ENCODE measurements at regions not wholly inside any gene's neighbourhood (a gene's known extent, or its start where the extent isn't known, plus 50 kb on each side); places are given as distances from the start of the nearest gene placed in this dataset.

- no peak overlapping the region for H3K27ac ChIP-seq (ENCODE audit: low read depth in 1 of 2, low read length in 1 of 2)
- H3K4me1 ChIP-seq (ENCODE audit: control insufficient read depth in 2 of 2, insufficient read depth in 2 of 2, low read length in 2 of 2) = peaks cover 13 to 39% of the 10 kb centered on the region in 2 donors
- H3K4me3 ChIP-seq (ENCODE audit: low read length in 2 of 2) = no peak overlapping the region
- 84% methylated on average over 7 of the region's 7 CpGs for WGBS
- no peaks in the 10 kb centered on the region for H3K9me3 ChIP-seq (ENCODE audit: control insufficient read depth in 2 of 2, insufficient read depth in 1 of 2, low read length in 1 of 2)
- peak in 2 of 9 donors; percentile 21 to 57 for DNase-seq (ENCODE audit: low read depth in 6 of 9, low spot score in 9 of 9)
- no peaks in the 10 kb centered on the region for H3K36me3 ChIP-seq (ENCODE audit: control insufficient read depth in 2 of 2, insufficient read depth in 2 of 2, low read length in 1 of 2)
- H3K27me3 ChIP-seq (ENCODE audit: control insufficient read depth in 2 of 2, insufficient read depth in 1 of 2, low read length in 1 of 2) = no peaks in the 10 kb centered on the region
These were observed 196.4 kb downstream of the HRH4 start for GRCh38 chr18:24656551-24657443.

- Histone ChIP-seq H3K27me3 (ENCODE audit: control insufficient read depth in 2 of 2, insufficient read depth in 1 of 2, low read length in 1 of 2) (no peaks in the 10 kb centered on the region), H3K36me3 (ENCODE audit: control insufficient read depth in 2 of 2, insufficient read depth in 2 of 2, low read length in 1 of 2) (no peaks in the 10 kb centered on the region), H3K4me3 (ENCODE audit: low read length in 2 of 2) (no peak overlapping the region), H3K4me1 (ENCODE audit: control insufficient read depth in 2 of 2, insufficient read depth in 2 of 2, low read length in 2 of 2) (peaks cover 14 to 42% of the 10 kb centered on the region in 2 donors), H3K27ac (ENCODE audit: low read depth in 1 of 2, low read length in 1 of 2) (no peak overlapping the region), H3K9me3 (ENCODE audit: control insufficient read depth in 2 of 2, insufficient read depth in 1 of 2, low read length in 1 of 2) (no peaks in the 10 kb centered on the region)
- WGBS = 37% methylated on average over 7 of the region's 7 CpGs
- no peak for DNase-seq (ENCODE audit: low read depth in 6 of 9, low spot score in 9 of 9)
These were observed 197.0 kb downstream of the HRH4 start for GRCh38 chr18:24657444-24657842.

GRCh38 chr18:24658302-24658701, 197.9 kb downstream of the HRH4 start:
- no peaks in the 10 kb centered on the region for H3K36me3 ChIP-seq (ENCODE audit: control insufficient read depth in 2 of 2, insufficient read depth in 2 of 2, low read length in 1 of 2)
- no peak overlapping the region for H3K27ac ChIP-seq (ENCODE audit: low read depth in 1 of 2, low read length in 1 of 2)
- no peaks in the 10 kb centered on the region for H3K27me3 ChIP-seq (ENCODE audit: control insufficient read depth in 2 of 2, insufficient read depth in 1 of 2, low read length in 1 of 2)
- no peaks in the 10 kb centered on the region for H3K9me3 ChIP-seq (ENCODE audit: control insufficient read depth in 2 of 2, insufficient read depth in 1 of 2, low read length in 1 of 2)
- DNase-seq (ENCODE audit: low read depth in 6 of 9, low spot score in 9 of 9) = no peak
- H3K4me1 ChIP-seq (ENCODE audit: control insufficient read depth in 2 of 2, insufficient read depth in 2 of 2, low read length in 2 of 2) = peaks cover 20 to 50% of the 10 kb centered on the region in 2 donors
- WGBS = 17% methylated on average over 1 of the region's 1 CpG
- H3K4me3 ChIP-seq (ENCODE audit: low read length in 2 of 2) = no peak overlapping the region

GRCh38 chr18:24659827-24660720, 199.6 kb downstream of the HRH4 start:
- H3K27ac ChIP-seq (ENCODE audit: low read depth in 1 of 2, low read length in 1 of 2) = peak overlapping the region; percentile 74 to 84
- 12% methylated on average over 21 of the region's 21 CpGs for WGBS
- H3K9me3 ChIP-seq (ENCODE audit: control insufficient read depth in 2 of 2, insufficient read depth in 1 of 2, low read length in 1 of 2) = no peaks in the 10 kb centered on the region
- DNase-seq (ENCODE audit: low read depth in 6 of 9, low spot score in 9 of 9) = peak in 8 of 9 donors; percentile 53 to 90 (median 77)
- H3K4me1 ChIP-seq (ENCODE audit: control insufficient read depth in 2 of 2, insufficient read depth in 2 of 2, low read length in 2 of 2) = peaks cover 20 to 50% of the 10 kb centered on the region in 2 donors
- H3K4me3 ChIP-seq (ENCODE audit: low read length in 2 of 2) = peak overlapping the region; percentile 30 to 46
- H3K36me3 ChIP-seq (ENCODE audit: control insufficient read depth in 2 of 2, insufficient read depth in 2 of 2, low read length in 1 of 2) = no peaks in the 10 kb centered on the region
- H3K27me3 ChIP-seq (ENCODE audit: control insufficient read depth in 2 of 2, insufficient read depth in 1 of 2, low read length in 1 of 2) = no peaks in the 10 kb centered on the region

- Histone ChIP-seq H3K4me1 (ENCODE audit: control insufficient read depth in 2 of 2, insufficient read depth in 2 of 2, low read length in 2 of 2) (peaks cover 20 to 50% of the 10 kb centered on the region in 2 donors), H3K27me3 (ENCODE audit: control insufficient read depth in 2 of 2, insufficient read depth in 1 of 2, low read length in 1 of 2) (no peaks in the 10 kb centered on the region), H3K9me3 (ENCODE audit: control insufficient read depth in 2 of 2, insufficient read depth in 1 of 2, low read length in 1 of 2) (no peaks in the 10 kb centered on the region), H3K4me3 (ENCODE audit: low read length in 2 of 2) (no peak overlapping the region), H3K27ac (ENCODE audit: low read depth in 1 of 2, low read length in 1 of 2) (peak overlapping the region in 1 of 2 donors; percentile 84), H3K36me3 (ENCODE audit: control insufficient read depth in 2 of 2, insufficient read depth in 2 of 2, low read length in 1 of 2) (no peaks in the 10 kb centered on the region)
- WGBS = 5% methylated on average over 1 of the region's 1 CpG
- DNase-seq (ENCODE audit: low read depth in 6 of 9, low spot score in 9 of 9) = peak in 4 of 9 donors; percentile 5 to 59 (median 23)
These were observed 200.5 kb downstream of the HRH4 start for GRCh38 chr18:24660956-24661355.

- H3K9me3 ChIP-seq (ENCODE audit: control insufficient read depth in 2 of 2, insufficient read depth in 1 of 2, low read length in 1 of 2) = no peaks in the 10 kb centered on the region
- H3K27me3 ChIP-seq (ENCODE audit: control insufficient read depth in 2 of 2, insufficient read depth in 1 of 2, low read length in 1 of 2) = no peaks in the 10 kb centered on the region
- peak in 5 of 9 donors; percentile 14 to 77 (median 48) for DNase-seq (ENCODE audit: low read depth in 6 of 9, low spot score in 9 of 9)
- no peaks in the 10 kb centered on the region for H3K36me3 ChIP-seq (ENCODE audit: control insufficient read depth in 2 of 2, insufficient read depth in 2 of 2, low read length in 1 of 2)
- H3K27ac ChIP-seq (ENCODE audit: low read depth in 1 of 2, low read length in 1 of 2) = peak overlapping the region in 1 of 2 donors; percentile 39
- 53% methylated on average over 13 of the region's 13 CpGs for WGBS
- no peak overlapping the region for H3K4me3 ChIP-seq (ENCODE audit: low read length in 2 of 2)
- H3K4me1 ChIP-seq (ENCODE audit: control insufficient read depth in 2 of 2, insufficient read depth in 2 of 2, low read length in 2 of 2) = peaks cover 20 to 41% of the 10 kb centered on the region in 2 donors
These were observed 202.0 kb downstream of the HRH4 start for GRCh38 chr18:24662412-24662821.

- Histone ChIP-seq H3K4me1 (ENCODE audit: control insufficient read depth in 2 of 2, insufficient read depth in 2 of 2, low read length in 2 of 2) (peaks cover 20 to 36% of the 10 kb centered on the region in 2 donors), H3K27me3 (ENCODE audit: control insufficient read depth in 2 of 2, insufficient read depth in 1 of 2, low read length in 1 of 2) (no peaks in the 10 kb centered on the region), H3K9me3 (ENCODE audit: control insufficient read depth in 2 of 2, insufficient read depth in 1 of 2, low read length in 1 of 2) (no peaks in the 10 kb centered on the region), H3K27ac (ENCODE audit: low read depth in 1 of 2, low read length in 1 of 2) (peak overlapping the region in 1 of 2 donors; percentile 39), H3K36me3 (ENCODE audit: control insufficient read depth in 2 of 2, insufficient read depth in 2 of 2, low read length in 1 of 2) (no peaks in the 10 kb centered on the region), H3K4me3 (ENCODE audit: low read length in 2 of 2) (no peak overlapping the region)
- no peak for DNase-seq (ENCODE audit: low read depth in 6 of 9, low spot score in 9 of 9)
- 97% methylated on average over 5 of the region's 5 CpGs for WGBS
These were observed 202.6 kb downstream of the HRH4 start for GRCh38 chr18:24663026-24663425.

- Histone ChIP-seq H3K27ac (ENCODE audit: low read depth in 1 of 2, low read length in 1 of 2) (no peak overlapping the region), H3K27me3 (ENCODE audit: control insufficient read depth in 2 of 2, insufficient read depth in 1 of 2, low read length in 1 of 2) (no peaks in the 10 kb centered on the region), H3K4me1 (ENCODE audit: control insufficient read depth in 2 of 2, insufficient read depth in 2 of 2, low read length in 2 of 2) (no peaks in the 10 kb centered on the region), H3K36me3 (ENCODE audit: control insufficient read depth in 2 of 2, insufficient read depth in 2 of 2, low read length in 1 of 2) (no peaks in the 10 kb centered on the region), H3K9me3 (ENCODE audit: control insufficient read depth in 2 of 2, insufficient read depth in 1 of 2, low read length in 1 of 2) (no peaks in the 10 kb centered on the region), H3K4me3 (ENCODE audit: low read length in 2 of 2) (no peak overlapping the region)
- no peak for DNase-seq (ENCODE audit: low read depth in 6 of 9, low spot score in 9 of 9)
- 98% methylated on average over 2 of the region's 2 CpGs for WGBS
These were observed 208.6 kb downstream of the HRH4 start for GRCh38 chr18:24669015-24669414.

- H3K4me1 ChIP-seq (ENCODE audit: control insufficient read depth in 2 of 2, insufficient read depth in 2 of 2, low read length in 2 of 2) = no peaks in the 10 kb centered on the region
- no peak overlapping the region for H3K4me3 ChIP-seq (ENCODE audit: low read length in 2 of 2)
- no peaks in the 10 kb centered on the region for H3K36me3 ChIP-seq (ENCODE audit: control insufficient read depth in 2 of 2, insufficient read depth in 2 of 2, low read length in 1 of 2)
- no peak for DNase-seq (ENCODE audit: low read depth in 6 of 9, low spot score in 9 of 9)
- H3K27ac ChIP-seq (ENCODE audit: low read depth in 1 of 2, low read length in 1 of 2) = no peak overlapping the region
- WGBS = 93% methylated on average over 3 of the region's 3 CpGs
- H3K27me3 ChIP-seq (ENCODE audit: control insufficient read depth in 2 of 2, insufficient read depth in 1 of 2, low read length in 1 of 2) = no peaks in the 10 kb centered on the region
- no peaks in the 10 kb centered on the region for H3K9me3 ChIP-seq (ENCODE audit: control insufficient read depth in 2 of 2, insufficient read depth in 1 of 2, low read length in 1 of 2)
These were observed 209.1 kb downstream of the HRH4 start for GRCh38 chr18:24669502-24669901.
